Gastrocnemius medialis (tissue), 4 donors: ENCODE measurements at regions not wholly inside any gene's neighbourhood (a gene's known extent, or its start where the extent isn't known, plus 50 kb on each side); places are given as distances from the start of the nearest gene placed in this dataset.
"Not testable (repeated sequence)": the region's sequence is repeated elsewhere in the genome, so short reads cannot be mapped to it uniquely, and the experiment has no call there.

ENCODE experiments used
- ATAC-seq, 2 donors: fragments of 150-250 bp; one replicate each; pipeline ENCODE4 v1.9.1; 2016
- DNase-seq, 2 donors: peaks; one replicate each; pipeline ENCODE4 v3.0.0-alpha.2; 2019
- H3K27ac ChIP-seq, 4 donors: fragments of 200-600 bp; sonication (generic); 1 replicate in 1 of 4; 2 replicates in 3 of 4; pipeline ENCODE4 v1.5.1; 2016 to 2018; ENCODE audit warnings: mild to moderate bottlenecking in 2 of 4, moderate library complexity in 1 of 4
- H3K27me3 ChIP-seq, 3 donors: fragments of 200-600 bp; sonication (generic) in 2 of 3; 1 replicate in 1 of 3; 2 replicates in 2 of 3; pipeline versions ENCODE4 v1.5.1 to v1.6.0; 2016 to 2019; ENCODE audit warnings: mild to moderate bottlenecking in 1 of 3, moderate library complexity in 1 of 3
- H3K36me3 ChIP-seq, 2 donors: fragments of 200-600 bp; sonication (generic) in 1 of 2; one replicate each; pipeline ENCODE4 v1.5.1; 2017 to 2018
- H3K4me1 ChIP-seq, 2 donors: fragments of 200-600 bp; sonication (generic) in 1 of 2; one replicate each; pipeline ENCODE4 v1.5.1; 2016 to 2017; ENCODE audit warnings: mild to moderate bottlenecking in 2 of 2
- H3K4me3 ChIP-seq, 4 donors: fragments of 200-600 bp; sonication (generic) in 3 of 4; 1 replicate in 1 of 4; 2 replicates in 3 of 4; pipeline ENCODE4 v1.5.1; 2016 to 2019; ENCODE audit warnings: mild to moderate bottlenecking in 2 of 4
- H3K9me3 ChIP-seq, 3 donors: fragments of 200-600 bp; sonication (generic) in 2 of 3; 1 replicate in 1 of 3; 2 replicates in 2 of 3; pipeline ENCODE4 v1.5.1; 2016 to 2019
- CTCF ChIP-seq, 5 experiments: fragments of 450-650 bp in 3 of 5; fragments of 200-600 bp in 2 of 5; sonication (generic) in 2 of 5; IDR thresholded peaks in 4 of 5; conservative IDR thresholded peaks in 1 of 5; 1 replicate in 4 of 5; 2 replicates in 1 of 5; pipeline ENCODE4 v1.5.1; 2016 to 2019; ENCODE audit warnings: antibody characterized with exemption in 5 of 5, mild to moderate bottlenecking in 3 of 5, moderate library complexity in 3 of 5
- POLR2A ChIP-seq, 2 donors: fragments of 450-650 bp; IDR thresholded peaks; one replicate each; pipeline ENCODE4 v1.6.1; 2017; ENCODE audit warnings: antibody characterized with exemption in 2 of 2, mild to moderate bottlenecking in 2 of 2, moderate library complexity in 2 of 2
- in situ Hi-C, 4 donors: fragments of 200-750 bp; cut with MboI; loops; one replicate each; pipeline versions ENCODE4 v1.15.0 to v1.8.0; 2017; ENCODE audit warnings: low sequenced_read_pairs in 4 of 4
- intact Hi-C: fragments of 100-400 bp; cut with DNase I; formaldehyde crosslinking; loops from one replicate; pipeline ENCODE4 v1.15.1; 2023; ENCODE audit warnings: low total_unique reads

- no peaks in the 10 kb centered on the region for H3K27me3 ChIP-seq
- no peaks in the 10 kb centered on the region for H3K36me3 ChIP-seq
- no peaks in the 10 kb centered on the region for H3K9me3 ChIP-seq
- no peak overlapping the region for H3K27ac ChIP-seq
- intact Hi-C loops, result no loop called here
- H3K4me3 ChIP-seq, result no peak overlapping the region
- DNase-seq (no peak), ATAC-seq (no peak)
- in situ Hi-C loops, result no loop called here
- no peak for TF ChIP-seq CTCF (IDR thresholded peaks at IDR 0.05 in 4 of 5, conservative IDR thresholded peaks at IDR 0.05 in 1 of 5)
- no peaks in the 10 kb centered on the region for H3K4me1 ChIP-seq
Observed at GRCh38 chr5:117733051-117733450, 1158.4 kb upstream of the SEMA6A start.

DNA sequence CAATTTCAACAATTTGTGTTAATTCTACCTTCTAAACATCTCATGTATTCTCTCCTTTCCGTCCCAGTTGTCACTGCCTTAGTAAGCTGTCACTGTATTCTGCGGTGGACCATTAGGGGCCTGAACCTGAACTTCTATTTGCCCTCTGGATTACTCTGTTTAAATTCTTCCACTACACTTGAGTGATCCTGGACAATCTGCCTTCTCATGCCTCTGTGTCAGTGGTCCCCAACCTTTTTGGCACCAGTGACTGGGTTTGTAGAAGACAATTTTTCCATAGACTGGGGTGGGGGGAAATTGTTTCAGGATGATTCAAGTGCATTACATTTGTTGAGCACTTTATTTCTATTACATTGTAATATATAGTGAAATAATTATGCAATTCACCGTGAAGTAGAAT lies 1157.6 kb upstream of the SEMA6A start:
- Histone ChIP-seq H3K36me3 (no peaks in the 10 kb centered on the region), H3K27me3 (no peaks in the 10 kb centered on the region), H3K4me1 (no peaks in the 10 kb centered on the region), H3K27ac (no peak overlapping the region), H3K4me3 (no peak overlapping the region), H3K9me3 (no peaks in the 10 kb centered on the region)
- ATAC-seq (no peak), DNase-seq (no peak)
- intact Hi-C loops (no loop called here), in situ Hi-C loops (no loop called here)
- TF ChIP-seq POLR2A (IDR thresholded peaks at IDR 0.05) (no peak), CTCF (IDR thresholded peaks at IDR 0.05 in 4 of 5, conservative IDR thresholded peaks at IDR 0.05 in 1 of 5) (no peak)

DNA sequence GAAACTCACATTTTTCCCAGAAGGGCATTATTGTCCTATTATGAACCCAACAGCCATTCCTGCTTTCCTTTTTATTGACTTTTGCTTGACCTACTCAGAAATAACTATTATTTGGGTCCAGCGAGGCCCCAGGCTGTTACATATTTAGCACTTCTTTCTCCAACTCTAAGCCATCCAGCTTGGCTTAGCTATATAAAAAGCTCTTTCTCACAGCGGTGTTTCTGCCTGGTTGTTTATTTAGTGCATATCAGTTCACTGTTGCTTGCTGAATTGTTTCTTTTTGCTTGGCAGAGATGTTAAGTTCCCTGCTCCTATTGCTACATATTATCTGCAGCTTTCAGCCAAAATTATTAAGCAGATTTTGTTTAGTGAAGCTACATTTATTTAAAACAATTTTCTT lies 1156.8 kb upstream of the SEMA6A start:
- Histone ChIP-seq H3K27me3 (no peaks in the 10 kb centered on the region), H3K36me3 (no peaks in the 10 kb centered on the region), H3K9me3 (no peaks in the 10 kb centered on the region), H3K27ac (no peak overlapping the region), H3K4me3 (no peak overlapping the region), H3K4me1 (no peaks in the 10 kb centered on the region)
- in situ Hi-C loops, result no loop called here
- TF ChIP-seq POLR2A (IDR thresholded peaks at IDR 0.05) (no peak), CTCF (IDR thresholded peaks at IDR 0.05 in 4 of 5, conservative IDR thresholded peaks at IDR 0.05 in 1 of 5) (no peak)
- ATAC-seq, result no peak
- no peak for DNase-seq
- intact Hi-C loops, result no loop called here

- in situ Hi-C loops, ATAC-seq, H3K27me3 ChIP-seq, H3K9me3 ChIP-seq, H3K4me1 ChIP-seq, H3K4me3 ChIP-seq, intact Hi-C loops, H3K36me3 ChIP-seq, DNase-seq, H3K27ac ChIP-seq: not testable (repeated sequence)
Observed at GRCh38 chr5:117720784-117721183, 1146.2 kb upstream of the SEMA6A start.

- H3K27ac ChIP-seq, result no peak overlapping the region
- no peaks in the 10 kb centered on the region for H3K36me3 ChIP-seq
- no peaks in the 10 kb centered on the region for H3K9me3 ChIP-seq
- no peak for TF ChIP-seq CTCF (IDR thresholded peaks at IDR 0.05 in 4 of 5, conservative IDR thresholded peaks at IDR 0.05 in 1 of 5)
- intact Hi-C loops (no loop called here), in situ Hi-C loops (no loop called here)
- DNase-seq (no peak), ATAC-seq (no peak)
- H3K27me3 ChIP-seq, result no peaks in the 10 kb centered on the region
- no peak overlapping the region for H3K4me3 ChIP-seq
- H3K4me1 ChIP-seq, result no peaks in the 10 kb centered on the region
Observed at GRCh38 chr5:117719413-117719812, 1144.8 kb upstream of the SEMA6A start.
